GM23338 (cell line): ENCODE measurements at regions not wholly inside any gene's neighbourhood (a gene's known extent, or its start where the extent isn't known, plus 50 kb on each side); places are given as distances from the start of the nearest gene placed in this dataset.

Source experiments
- ATAC-seq: fragments of 200-7000 bp; cut with Tn5 transposase; 3 replicates; pipeline ENCODE4 v1.9.1; 2020
- DNase-seq: peaks from one replicate; pipeline ENCODE4 v3.0.0-alpha.2; 2015; ENCODE audit warnings: low spot score
- H2AFZ ChIP-seq: fragments of 200-600 bp; sonication (generic); 2 replicates; pipeline ENCODE4 v1.8.0; 2016; ENCODE audit warnings: antibody characterized with exemption, mild to moderate bottlenecking, moderate library complexity
- H3F3A ChIP-seq: fragments of 200-600 bp; sonication (generic); replicated peaks from 2 replicates; pipeline ENCODE4 v1.8.0; 2017; ENCODE audit warnings: antibody characterized with exemption, mixed run types, low read depth
- H3K27ac ChIP-seq: fragments of 200-600 bp; sonication (generic); 2 replicates; pipeline ENCODE4 v1.6.1; 2016; ENCODE audit warnings: low read depth
- H3K27me3 ChIP-seq: fragments of 200-600 bp; sonication (generic); 2 replicates; pipeline ENCODE4 v1.8.0; 2016; ENCODE audit warnings: mild to moderate bottlenecking, mixed run types, moderate library complexity; ENCODE audit not compliant: insufficient read depth
- H3K36me3 ChIP-seq: fragments of 200-600 bp; sonication (generic); 2 replicates; pipeline ENCODE4 v1.8.0; 2016; ENCODE audit warnings: mild to moderate bottlenecking; ENCODE audit not compliant: insufficient read depth
- H3K4me1 ChIP-seq: fragments of 200-600 bp; sonication (generic); 2 replicates; pipeline ENCODE4 v1.8.0; 2016; ENCODE audit warnings: mild to moderate bottlenecking, moderate library complexity; ENCODE audit not compliant: insufficient read depth
- H3K4me2 ChIP-seq: fragments of 200-600 bp; sonication (generic); 2 replicates; pipeline ENCODE4 v1.7.1; 2017; ENCODE audit warnings: mixed run types
- H3K4me3 ChIP-seq: fragments of 200-600 bp; sonication (generic); 2 replicates; pipeline ENCODE4 v1.6.1; 2016; ENCODE audit warnings: mixed run types
- H3K79me2 ChIP-seq: fragments of 200-600 bp; sonication (generic); replicated peaks from 2 replicates; pipeline ENCODE4 v1.8.0; 2017; ENCODE audit warnings: mild to moderate bottlenecking; ENCODE audit not compliant: insufficient read depth
- H3K9me2 ChIP-seq: fragments of 200-600 bp; sonication (generic); 2 replicates; pipeline ENCODE4 v1.8.0; 2017; ENCODE audit not compliant: insufficient read depth
- H4K20me1 ChIP-seq: fragments of 200-600 bp; sonication (generic); replicated peaks from 2 replicates; pipeline ENCODE4 v1.8.0; 2017; ENCODE audit warnings: mild to moderate bottlenecking; ENCODE audit not compliant: insufficient read depth
- H3K27ac Mint-ChIP-seq: 2 replicates; pipeline ENCODE4 v1.8.0; 2020; ENCODE audit warnings: inconsistent platforms, mild to moderate bottlenecking, moderate library complexity, mixed read lengths
- H3K27me3 Mint-ChIP-seq: 3 replicates; pipeline ENCODE4 v1.8.0; 2022; ENCODE audit warnings: low read depth, mild to moderate bottlenecking, moderate library complexity, mixed read lengths, inconsistent platforms; ENCODE audit not compliant: insufficient read depth, poor library complexity
- H3K36me3 Mint-ChIP-seq: 3 replicates; pipeline ENCODE4 v1.8.0; 2021; ENCODE audit warnings: low read depth, mild to moderate bottlenecking, inconsistent platforms, moderate library complexity, mixed read lengths
- H3K4me1 Mint-ChIP-seq: 3 replicates; pipeline ENCODE4 v1.8.0; 2020; ENCODE audit warnings: mild to moderate bottlenecking, inconsistent platforms, mixed read lengths
- H3K4me3 Mint-ChIP-seq: 3 replicates; pipeline ENCODE4 v1.8.0; 2021; ENCODE audit warnings: moderate library complexity, mild to moderate bottlenecking, inconsistent platforms, mixed read lengths
- H3K9me3 Mint-ChIP-seq: 3 replicates; pipeline ENCODE4 v1.8.0; 2020; ENCODE audit warnings: moderate library complexity, mild to moderate bottlenecking, inconsistent platforms, mixed read lengths
- CREB1 ChIP-seq: fragments of 250-450 bp; sonication (Bioruptor Pico); IDR thresholded peaks from 2 replicates; pipeline ENCODE4 v1.5.0; 2020; ENCODE audit warnings: low read depth, mild to moderate bottlenecking, moderate library complexity
- ETS1 ChIP-seq: IDR thresholded peaks from 2 replicates; pipeline ENCODE4 v1.6.1; 2016; ENCODE audit warnings: antibody characterized with exemption
- NANOG ChIP-seq: IDR thresholded peaks from 2 replicates; pipeline ENCODE4 v1.6.1; 2016; ENCODE audit warnings: antibody characterized with exemption, borderline replicate concordance
- POLR2AphosphoS5 ChIP-seq: IDR thresholded peaks from 2 replicates; pipeline ENCODE4 v1.6.1; 2016; ENCODE audit warnings: antibody characterized with exemption, low read depth
- REST ChIP-seq: IDR thresholded peaks from one replicate; pipeline ENCODE4 v1.6.1; 2018; ENCODE audit warnings: antibody characterized with exemption; ENCODE audit not compliant: unreplicated experiment
- ZNF114 ChIP-seq: fragments of 250-450 bp; sonication (Bioruptor Pico); IDR thresholded peaks from 2 replicates; pipeline ENCODE4 v1.5.0; 2020; ENCODE audit warnings: mild to moderate bottlenecking, moderate library complexity
- ZNF331 ChIP-seq: fragments of 250-450 bp; sonication (Bioruptor Pico); IDR thresholded peaks from 2 replicates; pipeline ENCODE4 v1.5.0; 2020; ENCODE audit warnings: low read depth, mild to moderate bottlenecking, moderate library complexity
- ZNF462 ChIP-seq: fragments of 250-450 bp; sonication (Bioruptor Pico); IDR thresholded peaks from 2 replicates; pipeline ENCODE4 v1.5.0; 2020; ENCODE audit warnings: mild to moderate bottlenecking, moderate library complexity

GRCh38 chr13:74068471-74068870, 65.7 kb downstream of the KLF12 start (continued):
- no peak for TF ChIP-seq ETS1

GRCh38 chr13:74067818-74068217, 66.4 kb downstream of the KLF12 start:
- ATAC-seq: no peak
- H3K4me3 Mint-ChIP-seq: no peak overlapping the region
- TF ChIP-seq CREB1 (CRISPR knock-in tag) (no peak), POLR2AphosphoS5 (no peak)
- H3K79me2 ChIP-seq: peaks cover 16% of the 10 kb centered on the region; the same call in 1 of the 2 replicates
- H2AFZ ChIP-seq: no peak overlapping the region
- H3K9me3 Mint-ChIP-seq: no peaks in the 10 kb centered on the region
- H3K4me2 ChIP-seq: no peak overlapping the region
- no peak overlapping the region for H3K4me3 ChIP-seq
- H3K36me3 ChIP-seq: no peaks in the 10 kb centered on the region
- H4K20me1 ChIP-seq: no peaks in the 10 kb centered on the region; the same call in 1 of the 2 replicates
- no peaks in the 10 kb centered on the region for H3K4me1 ChIP-seq
- H3K27me3 ChIP-seq: no peaks in the 10 kb centered on the region
- no peaks in the 10 kb centered on the region for H3K36me3 Mint-ChIP-seq
- peaks cover 2% of the 10 kb centered on the region for H3K27me3 Mint-ChIP-seq
- no peaks in the 10 kb centered on the region for H3F3A ChIP-seq
- no peak overlapping the region for H3K27ac ChIP-seq
- no peaks in the 10 kb centered on the region for H3K9me2 ChIP-seq
- no peak for DNase-seq
- H3K27ac Mint-ChIP-seq: no peak overlapping the region
- H3K4me1 Mint-ChIP-seq: peaks cover 8% of the 10 kb centered on the region

GRCh38 chr13:74066937-74067336, 67.3 kb downstream of the KLF12 start:
- Histone ChIP-seq H2AFZ (no peak overlapping the region), H3K4me1 (no peaks in the 10 kb centered on the region), H3F3A (no peaks in the 10 kb centered on the region), H3K27ac (no peak overlapping the region), H3K9me2 (no peaks in the 10 kb centered on the region), H3K4me3 (no peak overlapping the region), H3K79me2 (peaks cover 15% of the 10 kb centered on the region; the same call in 1 of the 2 replicates), H3K4me2 (no peak overlapping the region), H3K36me3 (no peaks in the 10 kb centered on the region), H3K27me3 (no peaks in the 10 kb centered on the region), H4K20me1 (no peaks in the 10 kb centered on the region; the same call in 1 of the 2 replicates)
- peaks cover 8% of the 10 kb centered on the region for H3K4me1 Mint-ChIP-seq
- H3K4me3 Mint-ChIP-seq: no peak overlapping the region
- no peaks in the 10 kb centered on the region for H3K9me3 Mint-ChIP-seq
- no peak for DNase-seq
- peaks cover 3% of the 10 kb centered on the region for H3K27me3 Mint-ChIP-seq
- H3K27ac Mint-ChIP-seq: no peak overlapping the region
- H3K36me3 Mint-ChIP-seq: no peaks in the 10 kb centered on the region
- no peak for ATAC-seq
- TF ChIP-seq ZNF462 (CRISPR knock-in tag) (no peak), ZNF331 (CRISPR knock-in tag) (no peak), ZNF114 (CRISPR knock-in tag) (no peak), REST (no peak), NANOG (no peak)
